Endothelial cell of umbilical vein (primary cell): ENCODE measurements at regions not wholly inside any gene's neighbourhood (a gene's known extent, or its start where the extent isn't known, plus 50 kb on each side); places are given as distances from the start of the nearest gene placed in this dataset.

Source experiments
- BruUV-seq: library from RNA; stranded (reverse); fragments of 400-500 nt; replicated peaks from 2 replicates; lab custom pipeline; 2021; lab: Mats Ljungman, UMichigan
- CTCF ChIA-PET: fragments of 300-600, 350-600 bp; sonication (Branson Sonifier 250); formaldehyde crosslinking; loops from one replicate; lab custom pipeline; 2021; ENCODE audit warnings: antibody characterized with exemption, inconsistent platforms; lab: Charles Lee
- POLR2A ChIA-PET: fragments of 300-600, 350-600 bp; sonication (Branson Sonifier 250); formaldehyde crosslinking; loops from one replicate; lab custom pipeline; 2021; ENCODE audit warnings: antibody characterized with exemption, inconsistent platforms; lab: Charles Lee
- DNase-seq: peaks from one replicate; pipeline ENCODE4 v3.0.0-alpha.2; 2011; ENCODE audit warnings: low read depth, low spot score
- FAIRE-seq: peaks from 2 replicates; lab custom pipeline; 2011; peaks lifted over from hg19 to GRCh38; lab: Jason Lieb, UNC
- H2AFZ ChIP-seq: 2 replicates; pipeline ENCODE4 v1.6.0; 2012; ENCODE audit warnings: low read depth, low read length, control low read depth, inconsistent platforms
- H3K27ac ChIP-seq: 2 replicates; pipeline ENCODE4 v1.5.1; 2011; ENCODE audit warnings: low read depth, mild to moderate bottlenecking, control low read depth, low read length, moderate library complexity; ENCODE audit not compliant: insufficient read depth
- H3K27me3 ChIP-seq, 2 experiments: 2 replicates each; pipeline versions ENCODE4 v1.6.0 to v1.6.1; 2011; ENCODE audit warnings: low read length in 2 of 2, mixed read lengths in 1 of 2; ENCODE audit not compliant: control insufficient read depth in 2 of 2, insufficient read depth in 2 of 2
- H3K36me3 ChIP-seq, 2 experiments: 2 replicates in 1 of 2; 3 replicates in 1 of 2; pipeline ENCODE4 v1.5.1; 2011; ENCODE audit warnings: low read length in 2 of 2, mild to moderate bottlenecking in 1 of 2, moderate library complexity in 1 of 2; ENCODE audit not compliant: control insufficient read depth in 2 of 2, insufficient read depth in 2 of 2; ENCODE audit errors: extremely low read depth in 1 of 2
- H3K4me1 ChIP-seq: 3 replicates; pipeline ENCODE4 v1.5.1; 2011; ENCODE audit warnings: mild to moderate bottlenecking, low read length; ENCODE audit not compliant: control insufficient read depth, insufficient read depth; ENCODE audit errors: extremely low read depth
- H3K4me2 ChIP-seq: 2 replicates; pipeline ENCODE4 v1.6.1; 2011; ENCODE audit warnings: low read length, control low read depth, mixed read lengths; ENCODE audit not compliant: insufficient read depth
- H3K4me3 ChIP-seq, 3 experiments: fragments of 200-600 bp in 1 of 3; sonication (generic), shearing (Covaris generic) in 1 of 3; replicated peaks in 1 of 3; 2 replicates each; pipeline ENCODE4 v1.5.1; 2011 to 2016; ENCODE audit warnings: control low read depth in 3 of 3, low read length in 3 of 3, mild to moderate bottlenecking in 2 of 3, inconsistent platforms in 1 of 3, low read depth in 1 of 3, moderate library complexity in 1 of 3; ENCODE audit not compliant: insufficient read depth in 1 of 3
- H3K79me2 ChIP-seq: 2 replicates; pipeline ENCODE4 v1.6.0; 2012; ENCODE audit warnings: low read length, inconsistent platforms; ENCODE audit not compliant: control insufficient read depth, insufficient read depth
- H3K9ac ChIP-seq: replicated peaks from 2 replicates; pipeline ENCODE3; 2011; ENCODE audit warnings: low read length, control low read depth; ENCODE audit not compliant: insufficient read depth; ENCODE audit errors: extremely low read depth
- H3K9me1 ChIP-seq: replicated peaks from 3 replicates; pipeline ENCODE4 v1.6.0; 2011; ENCODE audit warnings: mild to moderate bottlenecking, low read length; ENCODE audit not compliant: control insufficient read depth, insufficient read depth; ENCODE audit errors: extremely low read depth
- H3K9me3 ChIP-seq: replicated peaks from 2 replicates; pipeline ENCODE4 v1.5.1; 2012; ENCODE audit warnings: low read length, inconsistent platforms; ENCODE audit not compliant: control insufficient read depth, insufficient read depth
- H4K20me1 ChIP-seq: replicated peaks from 2 replicates; pipeline ENCODE3; 2011; ENCODE audit warnings: mild to moderate bottlenecking, low read length; ENCODE audit not compliant: control insufficient read depth, insufficient read depth; ENCODE audit errors: extremely low read depth
- CTCF ChIP-seq, 2 donors: IDR thresholded peaks; 1 replicate in 1 of 2; 2 replicates in 1 of 2; pipeline ENCODE4 v1.5.1; 2011; ENCODE audit warnings: low read length in 2 of 2, mild to moderate bottlenecking in 2 of 2, moderate library complexity in 2 of 2, control low read depth in 1 of 2, inconsistent platforms in 1 of 2, low read depth in 1 of 2; ENCODE audit not compliant: insufficient read depth in 1 of 2; ENCODE audit errors: extremely low read depth in 1 of 2
- EZH2 ChIP-seq: IDR thresholded peaks from 2 replicates; pipeline ENCODE4 v1.6.1; 2012; ENCODE audit warnings: borderline replicate concordance, low read depth, mild to moderate bottlenecking, moderate library complexity, low read length, inconsistent platforms; ENCODE audit not compliant: severe bottlenecking
- FOS ChIP-seq: IDR thresholded peaks from 2 replicates; pipeline ENCODE4 v1.6.1; 2011; ENCODE audit warnings: mild to moderate bottlenecking, low read length, moderate library complexity, borderline replicate concordance; ENCODE audit not compliant: insufficient read depth
- GATA2 ChIP-seq: IDR thresholded peaks from 2 replicates; pipeline ENCODE4 v1.7.0; 2011; ENCODE audit warnings: low read depth, mild to moderate bottlenecking, moderate library complexity, mixed read lengths, low read length; ENCODE audit not compliant: insufficient read length, insufficient read depth
- JUN ChIP-seq: IDR thresholded peaks from 2 replicates; pipeline ENCODE4 v1.6.1; 2011; ENCODE audit warnings: borderline replicate concordance, low read depth; ENCODE audit not compliant: insufficient read length, insufficient read depth
- MAX ChIP-seq: IDR thresholded peaks from 2 replicates; pipeline ENCODE4 v1.6.1; 2011; ENCODE audit not compliant: insufficient read depth, insufficient read length
- MYC ChIP-seq: IDR thresholded peaks from one replicate; pipeline ENCODE4 v1.6.1; 2011; ENCODE audit warnings: mild to moderate bottlenecking, low read depth, low read length
- POLR2A ChIP-seq: IDR thresholded peaks from 2 replicates; pipeline ENCODE4 v1.6.1; 2012; ENCODE audit warnings: low read depth, mild to moderate bottlenecking, control low read depth, low read length
- POLR2AphosphoS5 ChIP-seq: IDR thresholded peaks from 2 replicates; pipeline ENCODE4 v1.6.1; 2012; ENCODE audit warnings: low read depth, mild to moderate bottlenecking, control low read depth, low read length, moderate library complexity; ENCODE audit not compliant: insufficient read depth
- dilution Hi-C: fragments of 300-500 bp; cut with MboI; formaldehyde crosslinking; loops from one replicate; pipeline ENCODE4 v1.15.0; 2019; ENCODE audit warnings: low sequenced_read_pairs; ENCODE audit not compliant: extremely low pct_ligation_motif_present
- intact Hi-C: fragments of 100-400 bp; cut with micrococcal nuclease; formaldehyde crosslinking; loops from one replicate; pipeline ENCODE4 v1.10.0; 2022

DNA sequence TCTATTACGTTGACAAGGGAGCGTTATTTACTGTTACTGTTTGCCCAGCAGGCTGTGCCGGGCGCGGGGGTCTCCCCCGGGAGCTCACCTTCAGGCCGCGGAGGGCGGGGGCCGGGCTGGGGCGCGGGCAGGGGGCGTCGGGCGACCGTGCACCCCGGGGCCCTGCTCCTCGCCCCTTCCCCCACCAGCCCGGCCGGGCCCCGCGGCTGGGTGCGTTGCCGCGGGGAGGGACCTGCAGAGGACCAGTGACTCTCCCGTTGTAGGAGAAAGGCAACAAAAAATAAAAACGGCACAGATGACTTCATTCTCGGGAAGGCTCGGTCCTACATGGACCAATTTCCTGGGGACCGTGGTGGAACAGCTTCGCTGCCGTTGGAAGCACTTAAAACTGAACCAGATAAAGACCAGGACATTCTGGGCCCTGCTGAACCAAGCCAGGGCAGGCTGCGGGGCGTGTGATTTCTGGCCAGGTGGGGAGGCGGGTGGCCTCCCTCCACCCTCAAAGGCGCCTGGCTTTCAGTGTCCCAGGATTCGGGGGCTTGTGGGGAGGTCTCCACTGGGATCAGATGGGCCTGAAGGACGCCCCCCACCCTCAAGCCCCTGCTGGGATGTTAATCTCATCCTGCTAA, 57.4 kb downstream of the IGLL1 start:
- intact Hi-C loops = loop anchor here (5.0 kb wide), 2 partner anchors 120 to 215 kb away; no protein-coding TSS in a partner anchor
- DNase-seq (peak; percentile 15), FAIRE-seq (peak; percentile 52)
- dilution Hi-C loops = no loop called here
- no peak overlapping the region for H3K4me3 ChIP-seq
- no peaks in the 10 kb centered on the region for H3K27me3 ChIP-seq
- peak overlapping the region; percentile 86 for H2AFZ ChIP-seq
- ChIA-PET POLR2A (interaction anchor here (0.7 kb wide), 1 partner anchor 398 kb away, joined by 4 read pairs; no protein-coding TSS in a partner anchor), CTCF (interaction anchor here (0.9 to 1.4 kb wide), 2 partner anchors 69 to 327 kb away, joined by 3 read pairs; no protein-coding TSS in a partner anchor)
- H3K9me3 ChIP-seq = no peaks in the 10 kb centered on the region
- peak overlapping the region; percentile 89 for H3K9ac ChIP-seq
- H3K36me3 ChIP-seq = no peaks in the 10 kb centered on the region
- peaks cover 23% of the 10 kb centered on the region for H3K4me1 ChIP-seq
- TF ChIP-seq EZH2 = no peak
- no peak overlapping the region for H3K4me2 ChIP-seq
- no peaks in the 10 kb centered on the region for H3K79me2 ChIP-seq
- H4K20me1 ChIP-seq = no peaks in the 10 kb centered on the region
- peak overlapping the region; percentile 97 for H3K27ac ChIP-seq
- BruUV-seq = no TSS peak
- H3K9me1 ChIP-seq = no peaks in the 10 kb centered on the region

- Histone ChIP-seq H3K4me3 (no peak overlapping the region), H3K27ac (peak overlapping the region; percentile 97), H3K9me3 (no peaks in the 10 kb centered on the region), H3K27me3 (no peaks in the 10 kb centered on the region), H3K4me2 (peak overlapping the region; percentile 62), H3K4me1 (peaks cover 23% of the 10 kb centered on the region), H4K20me1 (no peaks in the 10 kb centered on the region), H3K36me3 (no peaks in the 10 kb centered on the region), H3K79me2 (no peaks in the 10 kb centered on the region), H2AFZ (peak overlapping the region; percentile 93), H3K9me1 (no peaks in the 10 kb centered on the region), H3K9ac (peak overlapping the region; percentile 89)
- dilution Hi-C loops = no loop called here
- POLR2A ChIA-PET = interaction anchor here (0.7 kb wide), 1 partner anchor 397 kb away, joined by 4 read pairs; no protein-coding TSS in a partner anchor
- TF ChIP-seq EZH2 (no peak), CTCF (IDR thresholded peaks at IDR 0.05; ENCODE audit: extremely low read depth in 1 of 2, insufficient read depth in 1 of 2, low read depth in 1 of 2, low read length in 2 of 2) (no peak), MYC (no peak), POLR2AphosphoS5 (peak; percentile 86), GATA2 (no peak), JUN (no peak), FOS (no peak), MAX (no peak), POLR2A (peak; percentile 35)
- intact Hi-C loops = loop anchor here (2.0 to 5.0 kb wide), 3 partner anchors 17 to 214 kb away; no protein-coding TSS in a partner anchor
- DNase-seq = peak; percentile 96
- CTCF ChIA-PET = interaction anchor here (0.9 to 1.4 kb wide), 2 partner anchors 70 to 328 kb away, joined by 3 read pairs; no protein-coding TSS in a partner anchor
- BruUV-seq = TSS peak; percentile 99
- peak; percentile 91 for FAIRE-seq
These were observed 58.5 kb downstream of the IGLL1 start for GRCh38 chr22:23521441-23522113.
